ENCODE measurements at regions not wholly inside any gene's neighbourhood (a gene's known extent, or its start where the extent isn't known, plus 50 kb on each side); places are given as distances from the start of the nearest gene placed in this dataset.

GRCh38 chr4:18957716-18958115 is 936.2 kb upstream of the LCORL start:
- Histone ChIP-seq H3K27me3 (no peaks in the 10 kb centered on the region), H3K4me1 (peaks cover 0 to 3% (median 0%) of the 10 kb centered on the region in 3 donors), H3K36me3 (no peaks in the 10 kb centered on the region), H3K4me3 (no peak overlapping the region), H3K27ac (no peak overlapping the region), H3K9me3 (no peaks in the 10 kb centered on the region)
- 51 to 59% methylated on average over 6 of the region's 6 CpGs for WGBS, 2 donors
- ATAC-seq (no peak), FAIRE-seq (no peak), DNase-seq (no peak)
- no peak for TF ChIP-seq CTCF (IDR thresholded peaks at IDR 0.05)
- intact Hi-C loops (cut with DNase I): no loop called here

GRCh38 chr4:18954538-18954937 is 933.0 kb upstream of the LCORL start:
- no peaks in the 10 kb centered on the region for H3K9me3 ChIP-seq
- H3K27ac ChIP-seq: no peak overlapping the region
- ATAC-seq (peak in 2 of 4 donors; percentile 40 to 68), FAIRE-seq (no peak), DNase-seq (no peak)
- WGBS, 2 donors: 9% methylated on average over 2 of the region's 2 CpGs
- H3K4me1 ChIP-seq: peaks cover 0 to 3% (median 0%) of the 10 kb centered on the region in 3 donors
- TF ChIP-seq CTCF (IDR thresholded peaks at IDR 0.05): no peak
- H3K36me3 ChIP-seq: no peaks in the 10 kb centered on the region
- no peaks in the 10 kb centered on the region for H3K27me3 ChIP-seq
- intact Hi-C loops (cut with DNase I): no loop called here
- no peak overlapping the region for H3K4me3 ChIP-seq

GRCh38 chr4:18953613-18954012 is 932.1 kb upstream of the LCORL start:
- no peak for ATAC-seq
- DNase-seq: no peak
- Histone ChIP-seq H3K9me3 (no peaks in the 10 kb centered on the region), H3K4me3 (no peak overlapping the region), H3K27me3 (no peaks in the 10 kb centered on the region), H3K36me3 (no peaks in the 10 kb centered on the region), H3K4me1 (peaks cover 0 to 3% (median 0%) of the 10 kb centered on the region in 3 donors), H3K27ac (no peak overlapping the region)
- no peak for TF ChIP-seq CTCF (IDR thresholded peaks at IDR 0.05)
- intact Hi-C loops (cut with DNase I): no loop called here
- no peak for FAIRE-seq

GRCh38 chr4:18945464-18945863 is 923.9 kb upstream of the LCORL start:
- WGBS, 2 donors: 77 to 90% methylated on average over 2 of the region's 2 CpGs
- ATAC-seq: no peak
- Histone ChIP-seq H3K27ac (no peak overlapping the region), H3K4me1 (no peaks in the 10 kb centered on the region), H3K4me3 (no peak overlapping the region), H3K36me3 (no peaks in the 10 kb centered on the region), H3K9me3 (no peaks in the 10 kb centered on the region), H3K27me3 (no peaks in the 10 kb centered on the region)
- no peak for FAIRE-seq
- no peak for TF ChIP-seq CTCF (IDR thresholded peaks at IDR 0.05)
- intact Hi-C loops (cut with DNase I): no loop called here
- DNase-seq: no peak

DNA sequence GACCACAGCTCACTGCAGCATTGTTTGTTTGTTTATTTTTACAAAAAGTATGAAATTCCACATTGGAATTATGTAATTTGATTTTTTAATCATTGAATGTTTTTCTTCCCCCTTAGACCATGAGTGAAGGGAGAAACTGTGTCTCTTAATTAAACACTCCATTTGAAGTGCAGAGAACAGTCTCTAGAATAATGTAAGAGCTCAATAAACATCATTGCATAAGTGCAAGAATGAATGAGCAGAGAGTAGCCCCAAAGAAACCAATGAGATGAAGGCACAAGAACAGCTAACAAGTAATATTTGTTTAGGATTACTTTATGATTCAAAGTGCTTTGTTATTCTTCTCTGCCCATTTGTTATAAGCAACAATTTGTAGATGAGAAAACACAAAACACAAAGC is 921.3 kb upstream of the LCORL start:
- ATAC-seq (no peak), FAIRE-seq (no peak), DNase-seq (no peak)
- Histone ChIP-seq H3K4me1 (no peaks in the 10 kb centered on the region), H3K4me3 (no peak overlapping the region), H3K27ac (no peak overlapping the region), H3K36me3 (no peaks in the 10 kb centered on the region), H3K27me3 (no peaks in the 10 kb centered on the region), H3K9me3 (no peaks in the 10 kb centered on the region)
- TF ChIP-seq CTCF (IDR thresholded peaks at IDR 0.05): no peak
- intact Hi-C loops (cut with DNase I): no loop called here
